MM.1S (cell line): ENCODE measurements at regions not wholly inside any gene's neighbourhood (a gene's known extent, or its start where the extent isn't known, plus 50 kb on each side); places are given as distances from the start of the nearest gene placed in this dataset.

ENCODE experiments used
- DNase-seq: peaks from one replicate; pipeline ENCODE4 v3.0.0-alpha.2; 2015
- H2AFZ ChIP-seq: fragments of 300-600 bp; sonication (generic); 2 replicates; pipeline ENCODE4 v1.6.0; 2016; ENCODE audit warnings: antibody characterized with exemption, low read length
- H3F3A ChIP-seq: fragments of 300-600 bp; sonication (generic); 2 replicates; pipeline ENCODE4 v1.6.1; 2016; ENCODE audit warnings: mild to moderate bottlenecking, antibody characterized with exemption, low read length, moderate library complexity, mixed read lengths; ENCODE audit not compliant: insufficient read depth
- H3K27ac ChIP-seq: fragments of 300-600 bp; sonication (generic); 2 replicates; pipeline ENCODE4 v1.5.1; 2016; ENCODE audit warnings: mild to moderate bottlenecking, low read length
- H3K27me3 ChIP-seq: fragments of 300-600 bp; sonication (generic); replicated peaks from 2 replicates; pipeline ENCODE4 v1.6.0; 2016; ENCODE audit warnings: low read length; ENCODE audit not compliant: insufficient read depth
- H3K36me3 ChIP-seq: fragments of 300-600 bp; sonication (generic); replicated peaks from 2 replicates; pipeline ENCODE4 v1.6.1; 2016; ENCODE audit warnings: mild to moderate bottlenecking, low read length, mixed read lengths; ENCODE audit not compliant: insufficient read depth
- H3K4me1 ChIP-seq: fragments of 300-600 bp; sonication (generic); 2 replicates; pipeline ENCODE4 v1.6.1; 2016; ENCODE audit warnings: low read length, mixed read lengths
- H3K4me2 ChIP-seq: fragments of 300-600 bp; sonication (generic); 2 replicates; pipeline ENCODE4 v1.6.0; 2016; ENCODE audit warnings: low read depth, low read length
- H3K4me3 ChIP-seq: fragments of 300-600 bp; sonication (generic); 2 replicates; pipeline ENCODE4 v1.5.1; 2016; ENCODE audit warnings: low read length, mixed read lengths
- H3K79me2 ChIP-seq: fragments of 300-600 bp; sonication (generic); 2 replicates; pipeline ENCODE4 v1.6.1; 2016; ENCODE audit warnings: mixed run types, low read length, mixed read lengths
- H3K9ac ChIP-seq: fragments of 300-600 bp; sonication (generic); 2 replicates; pipeline ENCODE4 v1.6.1; 2016; ENCODE audit warnings: low read length, mixed read lengths
- H3K9me2 ChIP-seq: fragments of 300-600 bp; sonication (generic); replicated peaks from 2 replicates; pipeline ENCODE4 v1.6.1; 2016; ENCODE audit warnings: mild to moderate bottlenecking, low read length, mixed read lengths; ENCODE audit not compliant: insufficient read depth
- H3K9me3 ChIP-seq: fragments of 300-600 bp; sonication (generic); replicated peaks from 2 replicates; pipeline ENCODE4 v1.6.1; 2016; ENCODE audit warnings: mild to moderate bottlenecking, low read length, mixed read lengths; ENCODE audit not compliant: insufficient read depth
- H4K20me1 ChIP-seq: fragments of 300-600 bp; sonication (generic); 2 replicates; pipeline ENCODE4 v1.6.1; 2016; ENCODE audit warnings: mild to moderate bottlenecking, low read length, moderate library complexity, mixed read lengths; ENCODE audit not compliant: insufficient read depth
- EZH2 ChIP-seq: fragments of 300-600 bp; sonication (generic); optimal IDR thresholded peaks from 2 replicates; pipeline ENCODE3; 2017; ENCODE audit warnings: low read depth, mild to moderate bottlenecking, antibody characterized with exemption, low read length, mixed read lengths
- EZH2phosphoT487 ChIP-seq: fragments of 300-600 bp; sonication (generic); IDR thresholded peaks from 2 replicates; pipeline ENCODE4 v1.6.1; 2018; ENCODE audit warnings: antibody characterized with exemption, low read length
- TF ChIP-seq, protein P1 (sequence below): fragments of 300-600 bp; sonication (generic); IDR thresholded peaks from 2 replicates; pipeline ENCODE4 v1.5.1; 2016; ENCODE audit warnings: antibody characterized with exemption, low read length, mixed read lengths

GRCh38 chr16:85190572-85190971 is 78.3 kb upstream of the CIBAR2 start:
- TF ChIP-seq, protein P1, sequence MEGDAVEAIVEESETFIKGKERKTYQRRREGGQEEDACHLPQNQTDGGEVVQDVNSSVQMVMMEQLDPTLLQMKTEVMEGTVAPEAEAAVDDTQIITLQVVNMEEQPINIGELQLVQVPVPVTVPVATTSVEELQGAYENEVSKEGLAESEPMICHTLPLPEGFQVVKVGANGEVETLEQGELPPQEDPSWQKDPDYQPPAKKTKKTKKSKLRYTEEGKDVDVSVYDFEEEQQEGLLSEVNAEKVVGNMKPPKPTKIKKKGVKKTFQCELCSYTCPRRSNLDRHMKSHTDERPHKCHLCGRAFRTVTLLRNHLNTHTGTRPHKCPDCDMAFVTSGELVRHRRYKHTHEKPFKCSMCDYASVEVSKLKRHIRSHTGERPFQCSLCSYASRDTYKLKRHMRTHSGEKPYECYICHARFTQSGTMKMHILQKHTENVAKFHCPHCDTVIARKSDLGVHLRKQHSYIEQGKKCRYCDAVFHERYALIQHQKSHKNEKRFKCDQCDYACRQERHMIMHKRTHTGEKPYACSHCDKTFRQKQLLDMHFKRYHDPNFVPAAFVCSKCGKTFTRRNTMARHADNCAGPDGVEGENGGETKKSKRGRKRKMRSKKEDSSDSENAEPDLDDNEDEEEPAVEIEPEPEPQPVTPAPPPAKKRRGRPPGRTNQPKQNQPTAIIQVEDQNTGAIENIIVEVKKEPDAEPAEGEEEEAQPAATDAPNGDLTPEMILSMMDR, result no peak
- no peak for TF ChIP-seq EZH2
- TF ChIP-seq EZH2phosphoT487, result no peak
- Histone ChIP-seq H3K9me3 (no peaks in the 10 kb centered on the region), H3F3A (no peaks in the 10 kb centered on the region), H3K79me2 (no peaks in the 10 kb centered on the region), H4K20me1 (no peaks in the 10 kb centered on the region), H3K4me1 (no peaks in the 10 kb centered on the region), H3K9ac (no peak overlapping the region), H3K27me3 (peaks cover 64% of the 10 kb centered on the region), H3K9me2 (no peaks in the 10 kb centered on the region), H3K36me3 (no peaks in the 10 kb centered on the region), H3K4me2 (no peak overlapping the region), H2AFZ (no peak overlapping the region), H3K4me3 (no peak overlapping the region), H3K27ac (no peak overlapping the region)
- no peak for DNase-seq

DNA sequence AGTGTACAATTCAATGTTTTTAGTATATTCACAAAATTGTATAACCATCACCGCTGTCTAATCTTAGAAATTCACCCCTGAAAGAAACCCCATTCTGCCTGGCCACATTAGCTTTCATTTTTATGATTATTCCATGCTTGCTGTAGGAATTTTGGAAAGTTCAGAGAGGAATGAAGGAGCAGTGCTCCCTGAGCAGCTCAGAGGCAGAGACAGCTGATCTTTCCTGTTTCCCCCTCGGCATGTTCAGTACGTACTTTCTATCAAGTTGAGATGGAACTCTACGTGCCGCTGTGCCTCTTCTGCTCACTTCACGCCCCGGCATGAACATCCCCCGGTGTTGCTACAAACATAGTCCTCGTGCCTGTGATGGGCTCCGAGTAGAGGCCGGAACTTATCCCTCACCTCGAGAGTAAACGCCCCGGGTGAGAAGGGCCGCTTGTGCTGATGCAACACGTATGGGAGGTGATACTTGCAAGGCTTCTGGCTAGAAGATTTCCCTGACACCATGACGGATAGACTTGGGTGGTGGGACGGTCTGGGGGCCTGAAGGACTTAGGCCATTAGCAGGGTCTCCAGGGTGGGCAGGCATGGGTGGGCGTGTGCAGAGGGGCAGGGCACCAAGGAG is 79.2 kb upstream of the CIBAR2 start:
- H3K27ac ChIP-seq, result no peak overlapping the region
- DNase-seq, result no peak
- no peaks in the 10 kb centered on the region for H3K79me2 ChIP-seq

GRCh38 chr16:85192238-85193114 is 80.2 kb upstream of the CIBAR2 start:
- no peak for DNase-seq

More for the DNA sequence above, 79.2 kb upstream of the CIBAR2 start:
- H3K9ac ChIP-seq, result no peak overlapping the region
- H3K4me3 ChIP-seq, result no peak overlapping the region
- no peak overlapping the region for H2AFZ ChIP-seq
- H3K9me2 ChIP-seq, result no peaks in the 10 kb centered on the region
- no peak overlapping the region for H3K4me2 ChIP-seq
- H3K27me3 ChIP-seq, result peaks cover 66% of the 10 kb centered on the region
- no peak for TF ChIP-seq EZH2phosphoT487
- TF ChIP-seq, protein P1, result no peak
- TF ChIP-seq EZH2, result no peak
- no peaks in the 10 kb centered on the region for H3K9me3 ChIP-seq
- H4K20me1 ChIP-seq, result no peaks in the 10 kb centered on the region
- no peaks in the 10 kb centered on the region for H3F3A ChIP-seq
- no peaks in the 10 kb centered on the region for H3K4me1 ChIP-seq
- H3K36me3 ChIP-seq, result no peaks in the 10 kb centered on the region

More at GRCh38 chr16:85192238-85193114, 80.2 kb upstream of the CIBAR2 start:
- Histone ChIP-seq H3K79me2 (no peaks in the 10 kb centered on the region), H3K36me3 (no peaks in the 10 kb centered on the region), H3K9ac (no peak overlapping the region), H3K9me3 (no peaks in the 10 kb centered on the region), H3F3A (no peaks in the 10 kb centered on the region), H2AFZ (no peak overlapping the region), H4K20me1 (no peaks in the 10 kb centered on the region), H3K27ac (no peak overlapping the region), H3K4me3 (no peak overlapping the region), H3K4me2 (no peak overlapping the region), H3K27me3 (peaks cover 70% of the 10 kb centered on the region), H3K9me2 (no peaks in the 10 kb centered on the region), H3K4me1 (no peaks in the 10 kb centered on the region)
- TF ChIP-seq, protein P1, result no peak
- no peak for TF ChIP-seq EZH2phosphoT487
